Fibroblast of pulmonary artery (primary cell): ENCODE measurements at regions not wholly inside any gene's neighbourhood (a gene's known extent, or its start where the extent isn't known, plus 50 kb on each side); places are given as distances from the start of the nearest gene placed in this dataset.
A peak's percentile ranks its signal among the peaks of the same experiment; 100 is the strongest.

Experiments
- DNase-seq: peaks from one replicate; pipeline ENCODE4 v3.0.0-alpha.2; 2010; ENCODE audit warnings: low read depth
- H3K4me3 ChIP-seq: replicated peaks from 2 replicates; pipeline ENCODE4 v1.5.1; 2011; ENCODE audit warnings: low read depth, mild to moderate bottlenecking, control low read depth, low read length, moderate library complexity
- CTCF ChIP-seq: IDR thresholded peaks from 2 replicates; pipeline ENCODE4 v1.5.1; 2011; ENCODE audit warnings: mild to moderate bottlenecking, control low read depth, low read length, inconsistent platforms; ENCODE audit errors: missing control alignments

GRCh38 chr11:26823963-26824362, 102.1 kb upstream of the SLC5A12 start:
- H3K4me3 ChIP-seq: no peak overlapping the region
- TF ChIP-seq CTCF: no peak
- DNase-seq: no peak

GRCh38 chr11:26827567-26828081, 105.8 kb upstream of the SLC5A12 start:
- peak; percentile 62 for DNase-seq
- H3K4me3 ChIP-seq: no peak overlapping the region
- no peak for TF ChIP-seq CTCF

GRCh38 chr11:26828288-26828687, 106.4 kb upstream of the SLC5A12 start:
- no peak for DNase-seq
- TF ChIP-seq CTCF: no peak
- no peak overlapping the region for H3K4me3 ChIP-seq

- DNase-seq: no peak
- no peak for TF ChIP-seq CTCF
- H3K4me3 ChIP-seq: no peak overlapping the region
Observed at GRCh38 chr11:26830218-26830617, 108.4 kb upstream of the SLC5A12 start.

- TF ChIP-seq CTCF: no peak
- no peak for DNase-seq
- no peak overlapping the region for H3K4me3 ChIP-seq
Observed at GRCh38 chr11:26830757-26831156, 108.9 kb upstream of the SLC5A12 start.

GRCh38 chr11:26834601-26835000, 112.7 kb upstream of the SLC5A12 start:
- H3K4me3 ChIP-seq: no peak overlapping the region
- no peak for TF ChIP-seq CTCF
- no peak for DNase-seq

GRCh38 chr11:26835611-26836010, 113.8 kb upstream of the SLC5A12 start:
- no peak for DNase-seq
- H3K4me3 ChIP-seq: no peak overlapping the region
- no peak for TF ChIP-seq CTCF
